Tibial nerve (tissue), 4 donors: ENCODE measurements at regions not wholly inside any gene's neighbourhood (a gene's known extent, or its start where the extent isn't known, plus 50 kb on each side); places are given as distances from the start of the nearest gene placed in this dataset.

Experiments
- EP300 ChIP-seq, 2 donors: sonication (generic); formaldehyde crosslinking; IDR thresholded peaks; one replicate each; pipeline ENCODE4 v1.6.1; 2017; ENCODE audit warnings: antibody characterized with exemption in 2 of 2, mild to moderate bottlenecking in 1 of 2
- POLR2A ChIP-seq, 2 donors: fragments of 450-650 bp; IDR thresholded peaks; one replicate each; pipeline ENCODE4 v1.6.1; 2017; ENCODE audit warnings: antibody characterized with exemption in 2 of 2, mild to moderate bottlenecking in 2 of 2, moderate library complexity in 2 of 2
- TF ChIP-seq, protein P1 (sequence below), 5 experiments: fragments of 200-600 bp in 3 of 5; fragments of 450-650 bp in 2 of 5; sonication (generic) in 3 of 5; IDR thresholded peaks; one replicate each; pipeline ENCODE4 v1.5.1; 2016 to 2019; ENCODE audit warnings: antibody characterized with exemption in 5 of 5, mild to moderate bottlenecking in 3 of 5, moderate library complexity in 2 of 5

DNA sequence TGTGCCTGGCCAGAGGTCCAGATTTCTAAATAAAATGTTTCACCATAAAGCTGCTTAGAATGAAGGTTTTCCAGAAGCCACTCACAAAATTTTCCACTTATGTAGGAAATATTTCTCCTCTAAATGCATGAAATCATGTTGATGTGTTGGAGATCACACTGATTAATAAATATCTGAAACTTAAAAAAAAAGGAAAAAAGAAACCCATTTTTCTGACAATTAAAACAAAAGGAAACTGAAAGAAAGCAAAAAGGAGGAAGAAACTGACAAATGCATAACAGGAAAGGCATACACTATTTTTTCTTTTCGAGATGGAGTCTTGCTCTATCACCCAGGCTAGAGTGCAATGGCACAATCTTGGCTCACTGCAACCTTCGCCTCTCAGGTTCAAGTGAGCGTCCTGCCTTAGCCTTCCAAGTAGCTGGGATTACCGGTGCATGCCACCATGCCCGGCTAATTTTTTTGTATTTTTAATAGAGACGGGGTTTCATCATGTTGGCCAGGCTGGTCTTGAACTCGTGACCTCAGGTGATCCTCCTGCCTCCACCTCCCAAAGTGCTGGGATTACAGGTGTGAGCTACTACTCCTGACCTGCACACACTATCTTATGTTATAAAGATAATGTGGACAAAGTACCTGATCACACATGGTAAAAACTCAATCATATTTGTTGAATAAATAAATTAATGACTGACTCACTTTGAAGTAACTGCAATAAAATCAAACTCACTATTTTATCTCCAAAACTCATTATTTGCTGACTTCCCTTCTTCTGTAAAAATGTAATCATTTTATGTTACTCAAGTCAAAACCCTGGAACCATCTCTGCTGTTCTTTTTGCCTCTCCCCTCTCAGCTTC is 149.8 kb upstream of the NR5A2 start:
- TF ChIP-seq, protein P1, sequence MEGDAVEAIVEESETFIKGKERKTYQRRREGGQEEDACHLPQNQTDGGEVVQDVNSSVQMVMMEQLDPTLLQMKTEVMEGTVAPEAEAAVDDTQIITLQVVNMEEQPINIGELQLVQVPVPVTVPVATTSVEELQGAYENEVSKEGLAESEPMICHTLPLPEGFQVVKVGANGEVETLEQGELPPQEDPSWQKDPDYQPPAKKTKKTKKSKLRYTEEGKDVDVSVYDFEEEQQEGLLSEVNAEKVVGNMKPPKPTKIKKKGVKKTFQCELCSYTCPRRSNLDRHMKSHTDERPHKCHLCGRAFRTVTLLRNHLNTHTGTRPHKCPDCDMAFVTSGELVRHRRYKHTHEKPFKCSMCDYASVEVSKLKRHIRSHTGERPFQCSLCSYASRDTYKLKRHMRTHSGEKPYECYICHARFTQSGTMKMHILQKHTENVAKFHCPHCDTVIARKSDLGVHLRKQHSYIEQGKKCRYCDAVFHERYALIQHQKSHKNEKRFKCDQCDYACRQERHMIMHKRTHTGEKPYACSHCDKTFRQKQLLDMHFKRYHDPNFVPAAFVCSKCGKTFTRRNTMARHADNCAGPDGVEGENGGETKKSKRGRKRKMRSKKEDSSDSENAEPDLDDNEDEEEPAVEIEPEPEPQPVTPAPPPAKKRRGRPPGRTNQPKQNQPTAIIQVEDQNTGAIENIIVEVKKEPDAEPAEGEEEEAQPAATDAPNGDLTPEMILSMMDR (IDR thresholded peaks at IDR 0.05): no peak
- no peak for TF ChIP-seq POLR2A (IDR thresholded peaks at IDR 0.05)
- no peak for TF ChIP-seq EP300 (IDR thresholded peaks at IDR 0.05)
